Kidney (tissue), 13 donors: ENCODE measurements at regions not wholly inside any gene's neighbourhood (a gene's known extent, or its start where the extent isn't known, plus 50 kb on each side); places are given as distances from the start of the nearest gene placed in this dataset.

ENCODE experiments used
- DNase-seq, 5 donors: peaks; one replicate each; pipeline ENCODE4 v3.0.0-alpha.2; 2013 to 2020
- FAIRE-seq: peaks from 2 replicates; lab custom pipeline; 2012; peaks lifted over from hg19 to GRCh38; lab: Jason Lieb, UNC
- H3K27ac ChIP-seq, 2 donors: one replicate each; pipeline ENCODE4 v1.7.0; 2013; ENCODE audit warnings: low read depth in 2 of 2, low read length in 2 of 2, inconsistent platforms in 1 of 2
- H3K27me3 ChIP-seq: one replicate; pipeline ENCODE4 v1.7.1; 2013; ENCODE audit warnings: low read length, inconsistent platforms; ENCODE audit not compliant: control insufficient read depth, insufficient read depth
- H3K36me3 ChIP-seq, 3 donors: one replicate each; pipeline versions ENCODE4 v1.7.0 to v1.7.1; 2013; ENCODE audit warnings: low read length in 3 of 3, control low read depth in 1 of 3, inconsistent platforms in 1 of 3; ENCODE audit not compliant: insufficient read depth in 3 of 3, control insufficient read depth in 2 of 3
- H3K4me1 ChIP-seq, 3 donors: one replicate each; pipeline versions ENCODE4 v1.7.0 to v1.7.1; 2013; ENCODE audit warnings: low read length in 3 of 3, inconsistent platforms in 1 of 3, low read depth in 1 of 3; ENCODE audit not compliant: control insufficient read depth in 2 of 3, insufficient read depth in 2 of 3
- H3K4me3 ChIP-seq, 3 donors: one replicate each; pipeline versions ENCODE4 v1.7.0 to v1.8.1; 2013; ENCODE audit warnings: low read length in 3 of 3, control low read depth in 1 of 3, inconsistent platforms in 1 of 3
- H3K9ac ChIP-seq, 3 donors: one replicate each; pipeline versions ENCODE4 v1.7.0 to v1.7.1; 2013; ENCODE audit warnings: low read length in 3 of 3, control low read depth in 1 of 3, inconsistent platforms in 1 of 3
- H3K9me3 ChIP-seq, 3 donors: one replicate each; pipeline versions ENCODE4 v1.7.0 to v1.7.1; 2013; ENCODE audit warnings: low read length in 3 of 3, control low read depth in 1 of 3, inconsistent platforms in 1 of 3; ENCODE audit not compliant: control insufficient read depth in 2 of 3, insufficient read depth in 1 of 3
- CTCF ChIP-seq: IDR thresholded peaks from 3 replicates; pipeline ENCODE4 v1.5.1; 2012; ENCODE audit warnings: mild to moderate bottlenecking, moderate library complexity, borderline replicate concordance; ENCODE audit not compliant: insufficient read depth; ENCODE audit errors: extremely low read depth
- intact Hi-C: fragments of 100-400 bp; cut with DNase I; formaldehyde crosslinking; loops from one replicate; pipeline ENCODE4 v1.11.1; 2022
- donor health status: control.
- donor health status: control.
- donor health status: control.
- donor health status: control.
- donor health status: control.
- donor health status: DM: yes; HTN: yes; CAD: no.
- donor health status: Normal renal cell carcinoma (clear cell type).

GRCh38 chr17:51381262-51381661, 120.9 kb downstream of the UTP18 start:
- H3K36me3 ChIP-seq = no peaks in the 10 kb centered on the region
- TF ChIP-seq CTCF = no peak
- no peaks in the 10 kb centered on the region for H3K4me1 ChIP-seq
- FAIRE-seq (no peak), DNase-seq (no peak)
- no peak overlapping the region for H3K9ac ChIP-seq
- no peak overlapping the region for H3K4me3 ChIP-seq
- intact Hi-C loops = no loop called here
- no peak overlapping the region for H3K27ac ChIP-seq
- no peaks in the 10 kb centered on the region for H3K9me3 ChIP-seq
- no peaks in the 10 kb centered on the region for H3K27me3 ChIP-seq

- Histone ChIP-seq H3K9me3 (no peaks in the 10 kb centered on the region), H3K4me1 (no peaks in the 10 kb centered on the region), H3K9ac (no peak overlapping the region), H3K27me3 (no peaks in the 10 kb centered on the region), H3K27ac (no peak overlapping the region), H3K36me3 (no peaks in the 10 kb centered on the region), H3K4me3 (no peak overlapping the region)
- DNase-seq = no peak
- no peak for TF ChIP-seq CTCF
- intact Hi-C loops = no loop called here
- FAIRE-seq = no peak
Observed at GRCh38 chr17:51385208-51385607, 124.9 kb downstream of the UTP18 start.

GRCh38 chr17:51387582-51387981, 127.2 kb downstream of the UTP18 start:
- H3K27ac ChIP-seq = no peak overlapping the region
- no peak for FAIRE-seq
- no peaks in the 10 kb centered on the region for H3K27me3 ChIP-seq
- no peak overlapping the region for H3K4me3 ChIP-seq
- H3K36me3 ChIP-seq = no peaks in the 10 kb centered on the region
- no peak for TF ChIP-seq CTCF
- DNase-seq = no peak
- H3K9ac ChIP-seq = no peak overlapping the region
- H3K9me3 ChIP-seq = no peaks in the 10 kb centered on the region
- no peaks in the 10 kb centered on the region for H3K4me1 ChIP-seq
- intact Hi-C loops = no loop called here

GRCh38 chr17:51387986-51388385, 127.6 kb downstream of the UTP18 start:
- DNase-seq = no peak
- H3K27me3 ChIP-seq = no peaks in the 10 kb centered on the region
- FAIRE-seq = no peak
- H3K4me3 ChIP-seq = no peak overlapping the region
- no peaks in the 10 kb centered on the region for H3K36me3 ChIP-seq
- intact Hi-C loops = no loop called here
- H3K27ac ChIP-seq = no peak overlapping the region
- H3K4me1 ChIP-seq = no peaks in the 10 kb centered on the region
- H3K9me3 ChIP-seq = no peaks in the 10 kb centered on the region
- H3K9ac ChIP-seq = no peak overlapping the region
- TF ChIP-seq CTCF = no peak
